ENCODE measurements at regions not wholly inside any gene's neighbourhood (a gene's known extent, or its start where the extent isn't known, plus 50 kb on each side); places are given as distances from the start of the nearest gene placed in this dataset.

DNA sequence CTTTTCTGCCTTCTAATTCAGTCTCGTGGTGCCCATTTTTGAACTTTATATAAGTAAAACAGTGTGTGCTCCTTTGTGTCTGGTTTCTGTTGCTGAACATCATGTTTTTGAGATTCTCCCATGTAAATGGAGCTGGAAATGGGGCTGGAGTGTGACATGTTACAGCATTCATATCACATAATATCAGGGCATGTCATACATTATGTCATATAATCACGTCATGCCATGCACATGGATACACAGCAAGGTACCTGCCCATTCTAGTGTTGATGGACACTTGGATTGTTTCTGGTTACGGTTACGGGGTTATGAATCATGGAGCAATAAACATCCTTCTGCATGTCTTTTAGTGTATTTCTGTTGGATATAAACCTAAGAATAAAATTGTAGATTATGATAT lies 117.1 kb upstream of the MYT1L start:
- TF ChIP-seq, protein P1, sequence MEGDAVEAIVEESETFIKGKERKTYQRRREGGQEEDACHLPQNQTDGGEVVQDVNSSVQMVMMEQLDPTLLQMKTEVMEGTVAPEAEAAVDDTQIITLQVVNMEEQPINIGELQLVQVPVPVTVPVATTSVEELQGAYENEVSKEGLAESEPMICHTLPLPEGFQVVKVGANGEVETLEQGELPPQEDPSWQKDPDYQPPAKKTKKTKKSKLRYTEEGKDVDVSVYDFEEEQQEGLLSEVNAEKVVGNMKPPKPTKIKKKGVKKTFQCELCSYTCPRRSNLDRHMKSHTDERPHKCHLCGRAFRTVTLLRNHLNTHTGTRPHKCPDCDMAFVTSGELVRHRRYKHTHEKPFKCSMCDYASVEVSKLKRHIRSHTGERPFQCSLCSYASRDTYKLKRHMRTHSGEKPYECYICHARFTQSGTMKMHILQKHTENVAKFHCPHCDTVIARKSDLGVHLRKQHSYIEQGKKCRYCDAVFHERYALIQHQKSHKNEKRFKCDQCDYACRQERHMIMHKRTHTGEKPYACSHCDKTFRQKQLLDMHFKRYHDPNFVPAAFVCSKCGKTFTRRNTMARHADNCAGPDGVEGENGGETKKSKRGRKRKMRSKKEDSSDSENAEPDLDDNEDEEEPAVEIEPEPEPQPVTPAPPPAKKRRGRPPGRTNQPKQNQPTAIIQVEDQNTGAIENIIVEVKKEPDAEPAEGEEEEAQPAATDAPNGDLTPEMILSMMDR (IDR thresholded peaks at IDR 0.05) = no peak
- TF ChIP-seq POLR2A (IDR thresholded peaks at IDR 0.05) = no peak

Data from body of pancreas (tissue), 4 donors.